Cardiac muscle cell (in vitro differentiated cells and primary cell): ENCODE measurements at regions not wholly inside any gene's neighbourhood (a gene's known extent, or its start where the extent isn't known, plus 50 kb on each side); places are given as distances from the start of the nearest gene placed in this dataset.

Source experiments
- DNase-seq, 2 donors: peaks; one replicate each; pipeline versions ENCODE4 v3.0.0 to v3.0.0-alpha.2; 2010 to 2017; ENCODE audit warnings: low read depth in 1 of 2, low spot score in 1 of 2
- H3K27ac ChIP-seq: fragments of 200-600 bp; sonication (generic); 2 replicates; pipeline ENCODE4 v1.5.1; 2016
- H3K27me3 ChIP-seq: fragments of 200-600 bp; sonication (generic); 2 replicates; pipeline ENCODE4 v1.6.0; 2016; ENCODE audit warnings: control low read depth
- H3K36me3 ChIP-seq: fragments of 200-600 bp; sonication (generic); 2 replicates; pipeline ENCODE4 v1.5.1; 2016; ENCODE audit warnings: control low read depth
- H3K4me1 ChIP-seq: fragments of 200-600 bp; sonication (generic); 2 replicates; pipeline ENCODE4 v1.8.1; 2017; ENCODE audit warnings: low read depth, mild to moderate bottlenecking, mixed run types
- H3K4me3 ChIP-seq: fragments of 200-600 bp; sonication (generic); 2 replicates; pipeline ENCODE4 v1.5.1; 2016; ENCODE audit warnings: mild to moderate bottlenecking
- H3K9me3 ChIP-seq: fragments of 200-600 bp; sonication (generic); 2 replicates; pipeline ENCODE4 v1.5.1; 2017; ENCODE audit warnings: low read depth, mild to moderate bottlenecking, control low read depth
- CTCF ChIP-seq: IDR thresholded peaks from 2 replicates; pipeline ENCODE4 v1.5.1; 2012; ENCODE audit warnings: low read depth, mild to moderate bottlenecking, low read length

- no peak for DNase-seq
- Histone ChIP-seq H3K9me3 (no peaks in the 10 kb centered on the region), H3K27me3 (no peaks in the 10 kb centered on the region), H3K4me3 (no peak overlapping the region), H3K36me3 (no peaks in the 10 kb centered on the region), H3K4me1 (no peaks in the 10 kb centered on the region), H3K27ac (no peak overlapping the region)
- no peak for TF ChIP-seq CTCF
Measured at GRCh38 chr7:156156734-156157408, 344.6 kb upstream of the SHH start.

- Histone ChIP-seq H3K27me3 (no peaks in the 10 kb centered on the region), H3K4me3 (no peak overlapping the region), H3K27ac (no peak overlapping the region), H3K9me3 (no peaks in the 10 kb centered on the region), H3K4me1 (no peaks in the 10 kb centered on the region), H3K36me3 (no peaks in the 10 kb centered on the region)
- DNase-seq: no peak
- TF ChIP-seq CTCF: no peak
Measured at GRCh38 chr7:156155988-156156733, 343.9 kb upstream of the SHH start.

- Histone ChIP-seq H3K27ac (no peak overlapping the region), H3K4me1 (no peaks in the 10 kb centered on the region), H3K9me3 (no peaks in the 10 kb centered on the region), H3K27me3 (no peaks in the 10 kb centered on the region), H3K36me3 (no peaks in the 10 kb centered on the region), H3K4me3 (no peak overlapping the region)
- no peak for TF ChIP-seq CTCF
- DNase-seq: no peak
Measured at GRCh38 chr7:156153590-156153989, 341.3 kb upstream of the SHH start.

GRCh38 chr7:156152390-156152789, 340.1 kb upstream of the SHH start:
- H3K9me3 ChIP-seq: no peaks in the 10 kb centered on the region
- no peaks in the 10 kb centered on the region for H3K27me3 ChIP-seq
- H3K4me1 ChIP-seq: no peaks in the 10 kb centered on the region
- no peak for DNase-seq
- no peak overlapping the region for H3K27ac ChIP-seq
- no peaks in the 10 kb centered on the region for H3K36me3 ChIP-seq
- H3K4me3 ChIP-seq: no peak overlapping the region
- TF ChIP-seq CTCF: no peak

GRCh38 chr7:156151658-156152057, 339.4 kb upstream of the SHH start:
- H3K36me3 ChIP-seq: no peaks in the 10 kb centered on the region
- no peak for DNase-seq
- TF ChIP-seq CTCF: no peak
- H3K4me1 ChIP-seq: no peaks in the 10 kb centered on the region
- H3K27me3 ChIP-seq: no peaks in the 10 kb centered on the region
- no peaks in the 10 kb centered on the region for H3K9me3 ChIP-seq
- no peak overlapping the region for H3K27ac ChIP-seq
- H3K4me3 ChIP-seq: no peak overlapping the region
